IMR-90 (cell line): ENCODE measurements at regions not wholly inside any gene's neighbourhood (a gene's known extent, or its start where the extent isn't known, plus 50 kb on each side); places are given as distances from the start of the nearest gene placed in this dataset.

Experiments
- BHLHE40 ChIP-seq: fragments of 150-350 bp; IDR thresholded peaks from 2 replicates; pipeline ENCODE4 v1.6.1; 2016; ENCODE audit warnings: mild to moderate bottlenecking, low read depth, low read length
- FOS ChIP-seq: fragments of 150-350 bp; IDR thresholded peaks from 2 replicates; pipeline ENCODE4 v1.6.1; 2016; ENCODE audit warnings: low read depth, low read length
- MAFK ChIP-seq: IDR thresholded peaks from 2 replicates; pipeline ENCODE4 v1.6.1; 2012; ENCODE audit warnings: low read depth, low read length, improper control_type of control experiment
- POLR2A ChIP-seq: IDR thresholded peaks from 2 replicates; pipeline ENCODE4 v1.6.1; 2012; ENCODE audit warnings: mild to moderate bottlenecking, low read depth, low read length
- RAD21 ChIP-seq: IDR thresholded peaks from 2 replicates; pipeline ENCODE4 v1.6.1; 2012; ENCODE audit warnings: low read length, improper control_type of control experiment
- RCOR1 ChIP-seq: IDR thresholded peaks from 2 replicates; pipeline ENCODE4 v1.6.1; 2012; ENCODE audit warnings: mild to moderate bottlenecking, low read length, improper control_type of control experiment; ENCODE audit not compliant: insufficient replicate concordance
- SMC3 ChIP-seq: fragments of 150-350 bp; IDR thresholded peaks from 2 replicates; pipeline ENCODE4 v1.6.1; 2016; ENCODE audit warnings: low read depth, mild to moderate bottlenecking, antibody characterized with exemption, low read length, moderate library complexity
- TF ChIP-seq, protein P1 (sequence below): fragments of 150-350 bp; IDR thresholded peaks from 2 replicates; pipeline ENCODE4 v1.6.1; 2016; ENCODE audit warnings: low read depth, mild to moderate bottlenecking, low read length, moderate library complexity, borderline replicate concordance
- TF ChIP-seq, protein P2 (sequence below): fragments of 150-350 bp; IDR thresholded peaks from 2 replicates; pipeline ENCODE4 v1.6.1; 2017; ENCODE audit warnings: mild to moderate bottlenecking, antibody characterized with exemption, low read length, low read depth
- TF ChIP-seq, protein P3 (sequence below): conservative IDR thresholded peaks from 2 replicates; pipeline ENCODE4 v1.5.1; 2012; ENCODE audit warnings: mild to moderate bottlenecking, low read depth, low read length, improper control_type of control experiment

DNA sequence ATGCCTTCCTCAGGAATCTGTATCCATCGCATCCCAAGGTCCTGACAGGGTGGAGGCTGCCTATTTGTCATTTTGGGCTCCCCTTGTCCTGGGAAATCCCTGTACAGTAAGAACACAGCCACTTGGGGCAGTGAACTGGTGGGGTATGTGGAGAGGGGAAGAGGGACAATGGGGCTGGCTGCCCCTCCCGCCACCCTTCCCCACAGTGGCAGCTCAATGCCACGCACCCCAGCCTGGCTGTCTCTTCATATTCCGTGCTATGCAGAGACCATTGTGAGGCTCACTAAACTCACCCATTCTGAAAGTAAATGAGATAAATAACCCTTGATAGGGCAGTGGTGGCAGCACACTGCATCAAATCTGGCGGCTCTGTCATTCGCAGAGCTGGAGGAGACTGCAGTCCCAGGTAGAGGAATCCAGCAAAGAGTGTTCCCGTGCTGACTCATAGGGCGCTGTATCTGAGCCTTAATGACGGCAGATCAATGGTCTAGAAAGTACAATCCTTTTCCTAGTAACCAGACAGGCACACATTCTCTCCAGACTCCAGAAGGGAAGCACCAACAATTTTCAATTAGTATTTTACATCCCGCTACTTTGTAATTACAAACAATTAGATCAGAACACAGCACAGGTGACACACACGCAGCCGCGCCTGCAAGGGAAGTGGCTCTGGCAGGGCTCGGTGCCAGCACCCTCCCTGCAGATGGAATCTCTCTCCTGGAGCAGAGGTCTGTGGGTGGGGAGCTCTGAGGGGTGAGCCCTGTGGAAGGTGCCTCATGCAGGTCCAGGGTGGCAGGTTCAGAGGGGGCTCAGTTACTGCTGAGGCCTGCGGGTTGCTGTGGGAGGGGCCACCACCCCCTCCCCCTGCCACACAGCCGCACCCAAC lies 167.9 kb upstream of the B3GAT1 start:
- TF ChIP-seq, protein P1, sequence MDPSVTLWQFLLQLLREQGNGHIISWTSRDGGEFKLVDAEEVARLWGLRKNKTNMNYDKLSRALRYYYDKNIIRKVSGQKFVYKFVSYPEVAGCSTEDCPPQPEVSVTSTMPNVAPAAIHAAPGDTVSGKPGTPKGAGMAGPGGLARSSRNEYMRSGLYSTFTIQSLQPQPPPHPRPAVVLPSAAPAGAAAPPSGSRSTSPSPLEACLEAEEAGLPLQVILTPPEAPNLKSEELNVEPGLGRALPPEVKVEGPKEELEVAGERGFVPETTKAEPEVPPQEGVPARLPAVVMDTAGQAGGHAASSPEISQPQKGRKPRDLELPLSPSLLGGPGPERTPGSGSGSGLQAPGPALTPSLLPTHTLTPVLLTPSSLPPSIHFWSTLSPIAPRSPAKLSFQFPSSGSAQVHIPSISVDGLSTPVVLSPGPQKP, result no peak
- TF ChIP-seq POLR2A (no peak), RAD21 (no peak), SMC3 (no peak), BHLHE40 (no peak), FOS (no peak), MAFK (no peak), RCOR1 (no peak)
- TF ChIP-seq, protein P2, sequence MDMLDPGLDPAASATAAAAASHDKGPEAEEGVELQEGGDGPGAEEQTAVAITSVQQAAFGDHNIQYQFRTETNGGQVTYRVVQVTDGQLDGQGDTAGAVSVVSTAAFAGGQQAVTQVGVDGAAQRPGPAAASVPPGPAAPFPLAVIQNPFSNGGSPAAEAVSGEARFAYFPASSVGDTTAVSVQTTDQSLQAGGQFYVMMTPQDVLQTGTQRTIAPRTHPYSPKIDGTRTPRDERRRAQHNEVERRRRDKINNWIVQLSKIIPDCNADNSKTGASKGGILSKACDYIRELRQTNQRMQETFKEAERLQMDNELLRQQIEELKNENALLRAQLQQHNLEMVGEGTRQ, result no peak
- TF ChIP-seq, protein P3, sequence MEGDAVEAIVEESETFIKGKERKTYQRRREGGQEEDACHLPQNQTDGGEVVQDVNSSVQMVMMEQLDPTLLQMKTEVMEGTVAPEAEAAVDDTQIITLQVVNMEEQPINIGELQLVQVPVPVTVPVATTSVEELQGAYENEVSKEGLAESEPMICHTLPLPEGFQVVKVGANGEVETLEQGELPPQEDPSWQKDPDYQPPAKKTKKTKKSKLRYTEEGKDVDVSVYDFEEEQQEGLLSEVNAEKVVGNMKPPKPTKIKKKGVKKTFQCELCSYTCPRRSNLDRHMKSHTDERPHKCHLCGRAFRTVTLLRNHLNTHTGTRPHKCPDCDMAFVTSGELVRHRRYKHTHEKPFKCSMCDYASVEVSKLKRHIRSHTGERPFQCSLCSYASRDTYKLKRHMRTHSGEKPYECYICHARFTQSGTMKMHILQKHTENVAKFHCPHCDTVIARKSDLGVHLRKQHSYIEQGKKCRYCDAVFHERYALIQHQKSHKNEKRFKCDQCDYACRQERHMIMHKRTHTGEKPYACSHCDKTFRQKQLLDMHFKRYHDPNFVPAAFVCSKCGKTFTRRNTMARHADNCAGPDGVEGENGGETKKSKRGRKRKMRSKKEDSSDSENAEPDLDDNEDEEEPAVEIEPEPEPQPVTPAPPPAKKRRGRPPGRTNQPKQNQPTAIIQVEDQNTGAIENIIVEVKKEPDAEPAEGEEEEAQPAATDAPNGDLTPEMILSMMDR, result no peak
